Hepatocyte (in vitro differentiated cells): ENCODE measurements at regions not wholly inside any gene's neighbourhood (a gene's known extent, or its start where the extent isn't known, plus 50 kb on each side); places are given as distances from the start of the nearest gene placed in this dataset.
"Not testable (repeated sequence)": the region's sequence is repeated elsewhere in the genome, so short reads cannot be mapped to it uniquely, and the experiment has no call there.

ENCODE experiments used
- CTCF ChIP-seq: fragments of 200-600 bp; sonication (generic); IDR thresholded peaks from 2 replicates; pipeline ENCODE4 v1.5.1; 2016; ENCODE audit warnings: antibody characterized with exemption, mild to moderate bottlenecking; ENCODE audit not compliant: poor library complexity
- EZH2 ChIP-seq: fragments of 200-600 bp; sonication (generic); IDR thresholded peaks from 2 replicates; pipeline ENCODE4 v1.6.1; 2016; ENCODE audit warnings: antibody characterized with exemption, mild to moderate bottlenecking, borderline replicate concordance
- EZH2phosphoT487 ChIP-seq: fragments of 200-600 bp; sonication (generic); IDR thresholded peaks from one replicate; pipeline ENCODE4 v1.6.1; 2018; ENCODE audit warnings: antibody characterized with exemption, mild to moderate bottlenecking, low read depth, moderate library complexity; ENCODE audit not compliant: unreplicated experiment, severe bottlenecking

GRCh38 chr16:29213770-29214169 is 192.7 kb downstream of the NPIPB11 start:
- TF ChIP-seq CTCF, EZH2phosphoT487, EZH2: not testable (repeated sequence)
